HG03045 (cell line): ENCODE measurements at regions not wholly inside any gene's neighbourhood (a gene's known extent, or its start where the extent isn't known, plus 50 kb on each side); places are given as distances from the start of the nearest gene placed in this dataset.
"Not testable (repeated sequence)": the region's sequence is repeated elsewhere in the genome, so short reads cannot be mapped to it uniquely, and the experiment has no call there.

Experiments used
- ATAC-seq: cut with Tn5 transposase; IDR thresholded peaks from one replicate; pipeline ENCODE4 v1.9.1; 2021; ENCODE audit warnings: mild to moderate bottlenecking, moderate library complexity; ENCODE audit not compliant: unreplicated experiment

DNA sequence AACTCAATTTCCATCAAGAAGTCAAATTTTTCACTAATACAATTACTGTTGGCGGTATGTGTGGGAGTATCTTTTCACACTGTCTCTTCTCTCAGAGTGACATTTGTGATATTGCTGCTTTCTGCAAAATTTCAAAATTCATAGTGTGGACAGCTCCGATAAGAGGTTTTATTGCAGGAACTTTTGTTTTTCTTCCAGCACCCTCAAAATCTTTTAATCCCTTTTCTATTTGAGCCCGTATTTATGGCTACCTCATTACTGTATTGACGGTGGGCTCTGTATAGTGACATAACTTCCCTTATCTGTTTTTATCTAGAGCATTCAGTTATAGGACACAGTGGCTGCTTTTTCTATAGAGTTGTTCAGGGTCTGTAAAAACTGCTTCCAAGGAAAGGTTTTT, 794.4 kb upstream of the TMPRSS15 start:
- ATAC-seq = no peak

GRCh38 chr21:19198801-19199200, 795.2 kb upstream of the TMPRSS15 start:
- no peak for ATAC-seq

DNA sequence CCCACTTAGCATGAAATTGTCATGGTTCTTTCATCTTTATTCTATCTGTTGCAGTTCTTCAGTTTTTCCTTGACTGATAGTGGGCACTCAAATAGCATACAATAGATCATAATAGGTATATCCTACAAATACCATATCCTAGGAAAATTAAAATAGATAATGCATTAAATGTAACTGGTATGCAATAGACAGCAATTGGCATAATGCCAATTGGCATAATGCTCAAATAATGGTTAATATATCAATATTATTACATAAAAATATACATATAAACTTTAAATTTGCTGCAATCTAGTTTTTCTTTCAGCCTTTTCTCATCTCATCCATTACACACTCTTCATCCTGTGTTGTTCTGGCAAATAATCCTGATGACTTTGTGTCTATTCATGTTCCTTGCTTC, 814.6 kb upstream of the TMPRSS15 start:
- ATAC-seq = no peak

GRCh38 chr21:19224090-19224489, 820.5 kb upstream of the TMPRSS15 start:
- no peak for ATAC-seq

- no peak for ATAC-seq
These were observed 824.6 kb upstream of the TMPRSS15 start for GRCh38 chr21:19228226-19228625.

DNA sequence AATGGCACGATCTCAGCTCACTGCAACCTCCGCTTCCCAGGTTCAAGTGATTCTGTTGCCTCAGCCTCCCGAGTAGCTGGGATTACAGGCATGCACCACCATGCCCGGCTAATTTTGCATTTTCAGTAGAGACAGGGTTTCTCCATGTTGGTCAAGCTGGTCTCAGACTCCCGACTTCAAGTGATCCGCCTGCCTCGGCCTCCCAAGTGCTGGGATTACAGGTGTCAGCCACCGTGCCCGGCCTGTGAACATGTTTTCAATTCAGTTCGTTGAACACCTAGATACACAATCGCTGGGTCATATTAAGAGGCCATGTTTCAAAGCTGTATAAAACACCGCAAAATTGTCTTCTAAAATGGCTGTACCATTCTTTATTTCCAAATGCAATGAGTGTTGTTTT, 830.3 kb upstream of the TMPRSS15 start:
- ATAC-seq = not testable (repeated sequence)

DNA sequence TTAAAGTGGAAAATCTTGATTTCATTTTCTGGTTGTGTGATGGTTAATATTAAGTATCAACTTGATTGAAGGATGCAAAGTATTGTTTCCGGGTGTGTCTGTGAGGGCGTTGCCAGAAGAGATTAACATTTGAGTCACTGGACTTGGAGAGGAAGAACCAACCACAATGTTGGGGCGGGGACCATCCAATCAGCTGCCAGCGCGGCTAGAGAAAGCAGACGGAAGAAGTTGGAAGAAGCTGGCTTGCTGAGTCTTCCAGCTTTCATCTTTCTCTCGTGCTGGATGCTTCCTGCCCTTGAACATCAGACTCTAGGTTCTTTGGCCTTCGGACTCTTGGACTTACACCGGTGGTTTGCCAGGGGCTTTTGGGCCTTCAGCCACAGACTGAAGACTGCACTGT, 832.6 kb upstream of the TMPRSS15 start:
- ATAC-seq = no peak

DNA sequence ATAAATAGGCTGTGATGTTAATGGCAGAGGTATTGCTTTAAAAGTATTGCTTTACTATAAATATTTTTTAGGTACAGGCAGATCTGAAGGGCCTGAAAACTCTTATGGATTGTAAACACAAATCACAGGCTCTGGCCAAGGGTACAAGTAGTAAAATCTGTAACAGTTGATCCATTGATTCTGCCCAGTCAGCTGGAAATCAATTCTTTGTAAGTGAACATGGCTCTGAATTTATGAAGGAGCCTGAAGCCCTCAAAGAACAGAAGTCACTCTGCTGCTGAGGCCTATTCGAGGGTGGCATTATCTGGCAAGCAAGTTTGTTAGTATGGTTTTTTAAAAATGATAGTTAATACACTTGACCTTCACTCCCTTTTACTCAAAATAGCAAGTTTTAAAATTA, 834.0 kb upstream of the TMPRSS15 start:
- no peak for ATAC-seq

DNA sequence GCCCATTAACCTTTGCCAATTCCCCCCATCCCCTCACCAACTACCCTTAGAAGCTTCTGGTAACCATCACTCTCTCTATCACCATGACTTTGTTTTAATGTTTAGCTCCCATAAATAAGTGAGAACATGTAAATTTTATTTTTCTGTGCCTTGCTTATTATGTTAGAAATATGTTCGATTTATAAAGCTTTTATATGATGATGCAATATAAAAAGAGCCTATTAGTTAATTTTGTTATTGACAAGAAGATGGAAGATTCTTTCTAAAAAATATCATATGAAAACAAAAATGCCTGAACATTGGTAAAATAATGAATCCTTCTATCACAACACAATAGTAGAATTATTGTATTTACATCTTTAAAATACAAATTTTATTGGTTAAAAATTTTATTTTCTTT, 836.1 kb upstream of the TMPRSS15 start:
- ATAC-seq = no peak

GRCh38 chr21:19244502-19245187, 841.1 kb upstream of the TMPRSS15 start:
- ATAC-seq = no peak

GRCh38 chr21:19245188-19245580, 841.6 kb upstream of the TMPRSS15 start:
- no peak for ATAC-seq

DNA sequence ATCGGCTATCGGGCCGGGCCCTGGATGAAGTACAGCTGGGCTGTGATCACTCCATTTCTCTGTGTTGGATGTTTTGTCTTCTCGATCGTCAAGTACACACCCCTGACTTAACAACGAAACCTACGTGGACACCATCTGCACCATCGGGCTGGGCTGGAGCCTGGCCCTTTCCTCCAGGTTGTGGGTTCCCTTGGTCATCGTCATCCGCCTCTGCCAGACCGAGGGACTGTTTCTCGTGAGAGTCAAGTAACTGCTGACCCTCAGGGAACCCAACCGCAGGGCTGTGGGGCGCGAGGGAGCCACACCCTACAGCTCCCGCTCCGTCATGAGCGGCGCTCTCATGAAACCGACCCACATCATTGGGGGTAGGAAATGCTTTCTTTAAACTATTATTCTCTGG, 842.4 kb upstream of the TMPRSS15 start:
- ATAC-seq = no peak

GRCh38 chr21:19256934-19257660, 853.5 kb upstream of the TMPRSS15 start:
- ATAC-seq = no peak

DNA sequence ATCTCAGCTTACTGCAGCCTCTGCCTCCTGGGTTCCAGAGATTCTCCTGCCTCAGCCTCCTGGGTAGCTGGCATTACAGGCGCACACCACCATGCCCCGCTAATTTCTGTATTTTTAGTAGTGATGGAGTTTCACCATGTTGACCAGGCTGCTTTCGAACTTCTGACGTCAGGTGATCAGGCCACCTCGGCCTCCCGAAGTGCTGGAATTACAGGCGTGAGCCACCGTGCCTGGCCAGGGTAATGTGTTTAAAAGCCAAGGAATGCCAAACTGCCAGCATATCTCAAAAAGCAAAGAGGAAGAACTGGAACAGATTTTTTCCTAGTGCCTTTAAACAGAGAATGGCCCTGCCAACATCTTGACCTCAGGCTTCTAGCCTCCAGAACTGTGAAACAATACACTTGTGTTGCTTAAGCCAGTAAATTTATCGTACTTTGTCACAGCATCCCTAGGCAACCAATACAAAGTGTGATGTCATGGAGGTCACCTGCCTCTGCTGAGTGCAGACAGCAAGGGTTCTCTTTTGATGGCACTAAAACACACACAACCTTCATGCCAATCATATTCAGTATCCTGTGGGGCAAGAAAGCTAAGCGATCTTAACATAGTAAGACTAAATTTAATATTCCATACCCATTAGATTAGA, 858.3 kb upstream of the TMPRSS15 start:
- no peak for ATAC-seq

- ATAC-seq = no peak
These were observed 863.1 kb upstream of the TMPRSS15 start for GRCh38 chr21:19266636-19267035.

DNA sequence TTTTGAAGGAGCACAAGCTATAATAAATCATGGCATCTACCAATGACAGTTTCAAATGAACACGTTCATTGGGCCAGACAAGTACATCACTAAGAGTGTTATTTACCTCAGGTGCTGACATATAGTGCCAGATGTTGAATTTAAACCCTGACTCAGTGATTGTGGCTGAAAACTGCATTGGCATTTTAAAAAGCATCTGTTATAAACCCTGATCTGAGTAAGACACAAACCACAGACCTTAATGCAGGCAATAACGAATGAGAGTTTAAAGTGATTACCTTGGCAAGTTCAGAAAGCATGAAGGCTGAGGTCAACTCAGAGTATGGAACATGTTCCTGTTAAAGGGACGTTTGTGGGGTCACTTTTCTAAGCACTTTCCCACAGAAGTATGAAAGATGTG, 865.1 kb upstream of the TMPRSS15 start:
- no peak for ATAC-seq

DNA sequence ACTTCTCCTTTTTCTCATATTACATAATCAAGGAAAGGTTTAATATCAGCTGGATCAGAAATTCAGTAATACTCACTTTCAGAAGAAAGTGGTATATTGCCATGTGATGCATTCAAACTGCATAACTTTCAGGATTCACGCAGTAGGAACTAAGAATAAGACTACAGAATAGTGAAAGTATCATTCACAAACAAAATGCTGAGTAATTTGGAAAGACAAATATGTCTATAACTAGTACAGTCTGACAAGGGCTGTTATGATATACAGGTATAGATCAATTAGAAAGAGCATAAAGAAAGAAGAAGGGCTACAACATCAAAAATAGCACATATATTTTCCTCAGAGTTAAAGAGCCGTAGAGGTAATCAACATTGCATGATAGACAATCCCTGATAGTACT, 871.5 kb upstream of the TMPRSS15 start:
- ATAC-seq = no peak

DNA sequence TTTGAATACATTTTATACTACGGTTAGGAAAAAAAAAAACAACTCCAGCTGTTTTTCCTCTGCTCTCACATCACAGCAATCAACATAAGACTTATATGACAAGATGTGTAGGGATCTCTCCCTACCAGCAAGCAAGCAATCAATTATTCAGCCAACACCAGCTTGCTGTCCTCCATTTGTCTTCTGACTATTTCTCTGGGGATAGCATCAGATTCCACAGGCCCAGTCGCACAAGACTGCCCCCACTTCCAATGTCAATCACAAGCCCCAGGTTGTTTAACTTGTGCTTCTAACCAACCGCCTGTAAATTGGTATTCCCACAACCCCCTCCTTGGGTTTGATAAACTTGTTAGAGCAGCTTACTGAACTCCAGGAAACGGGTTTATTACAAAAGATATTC, 873.1 kb upstream of the TMPRSS15 start:
- no peak for ATAC-seq

DNA sequence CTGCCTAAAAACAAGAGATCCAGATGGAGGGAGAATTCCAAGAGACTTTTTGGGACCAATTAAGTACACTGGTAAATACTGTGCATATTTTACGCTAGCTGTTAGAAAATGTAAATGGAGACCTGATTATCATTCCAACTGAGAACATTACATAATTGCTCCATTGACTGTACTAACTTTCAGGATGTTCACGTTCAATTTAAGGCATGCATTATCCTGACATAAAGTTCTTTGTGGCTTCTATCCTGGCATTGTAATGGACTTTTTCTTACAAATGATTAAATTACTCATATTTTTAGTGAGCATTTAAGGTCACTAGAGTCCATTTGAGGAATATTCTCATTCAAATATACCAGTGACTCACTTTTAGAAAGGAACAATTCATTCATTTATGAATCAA, 883.3 kb upstream of the TMPRSS15 start:
- no peak for ATAC-seq

GRCh38 chr21:19290328-19290727, 886.7 kb upstream of the TMPRSS15 start:
- no peak for ATAC-seq

GRCh38 chr21:19320291-19320690, 916.7 kb upstream of the TMPRSS15 start:
- no peak for ATAC-seq

DNA sequence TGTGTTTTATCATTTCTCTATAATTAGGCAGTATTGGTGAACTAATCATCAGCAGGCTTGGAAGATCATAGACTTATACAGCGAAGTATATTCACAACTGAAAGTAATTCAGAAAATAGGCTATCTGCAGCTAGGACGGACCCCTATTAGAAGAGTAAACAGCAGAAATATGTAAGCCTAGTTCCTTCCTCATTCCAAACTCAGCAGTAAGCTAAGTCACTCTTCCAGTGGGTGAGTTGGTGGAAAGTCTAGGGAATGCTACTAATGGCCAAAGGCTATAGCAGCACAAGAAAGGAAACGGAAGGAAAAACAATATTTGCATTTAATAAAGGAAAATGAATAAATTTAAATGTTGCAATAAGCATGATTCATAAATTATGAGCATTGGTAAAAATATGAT, 918.1 kb upstream of the TMPRSS15 start:
- ATAC-seq = no peak
